NCI-H526 treated with DMSO at 0.1 percent for 48 hours (cell line): ENCODE measurements at regions not wholly inside any gene's neighbourhood (a gene's known extent, or its start where the extent isn't known, plus 50 kb on each side); places are given as distances from the start of the nearest gene placed in this dataset.
A peak's percentile ranks its signal among the peaks of the same experiment; 100 is the strongest.
"Not testable (repeated sequence)": the region's sequence is repeated elsewhere in the genome, so short reads cannot be mapped to it uniquely, and the experiment has no call there.

Experiments used
- DNase-seq: peaks from one replicate; lab custom pipeline; 2025; lab: John Stamatoyannopoulos, UW

DNA sequence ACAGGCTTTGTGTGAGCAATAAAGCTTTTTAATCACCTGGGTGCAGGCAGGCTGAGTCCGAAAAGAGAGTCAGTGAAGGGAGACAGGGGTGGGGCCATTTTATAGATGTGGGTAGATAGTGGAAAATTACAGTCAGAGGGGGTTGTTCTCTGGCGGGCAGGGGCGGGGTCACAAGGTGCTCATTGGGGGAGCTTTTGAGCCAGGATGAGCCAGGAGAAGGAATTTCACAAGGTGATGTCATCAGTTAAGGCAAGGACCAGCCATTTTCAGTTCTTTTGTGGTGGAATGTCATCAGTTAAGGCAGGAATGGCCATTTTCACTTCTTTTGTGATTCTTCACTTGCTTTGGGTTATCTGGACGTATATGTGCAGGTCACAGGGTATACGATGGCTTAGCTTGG is 571.3 kb upstream of the PCDH7 start:
- DNase-seq: not testable (repeated sequence)

DNA sequence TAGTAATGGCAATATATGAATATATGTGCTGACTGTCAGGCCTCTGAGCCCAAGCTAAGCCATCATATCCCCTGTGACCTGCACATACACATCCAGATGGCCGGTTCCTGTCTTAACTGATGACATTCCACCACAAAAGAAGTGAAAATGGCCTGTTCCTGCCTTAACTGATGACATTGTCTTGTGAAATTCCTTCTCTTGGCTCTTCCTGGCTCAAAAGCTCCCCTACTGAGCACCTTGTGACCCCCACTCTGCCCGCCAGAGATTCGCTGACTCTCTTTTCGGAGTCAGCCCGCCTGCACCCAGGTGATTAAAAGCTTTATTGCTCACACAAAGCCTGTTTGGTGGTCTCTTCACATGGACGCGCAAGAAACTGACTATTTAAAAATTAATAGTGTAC is 570.6 kb upstream of the PCDH7 start:
- DNase-seq: not testable (repeated sequence)

DNA sequence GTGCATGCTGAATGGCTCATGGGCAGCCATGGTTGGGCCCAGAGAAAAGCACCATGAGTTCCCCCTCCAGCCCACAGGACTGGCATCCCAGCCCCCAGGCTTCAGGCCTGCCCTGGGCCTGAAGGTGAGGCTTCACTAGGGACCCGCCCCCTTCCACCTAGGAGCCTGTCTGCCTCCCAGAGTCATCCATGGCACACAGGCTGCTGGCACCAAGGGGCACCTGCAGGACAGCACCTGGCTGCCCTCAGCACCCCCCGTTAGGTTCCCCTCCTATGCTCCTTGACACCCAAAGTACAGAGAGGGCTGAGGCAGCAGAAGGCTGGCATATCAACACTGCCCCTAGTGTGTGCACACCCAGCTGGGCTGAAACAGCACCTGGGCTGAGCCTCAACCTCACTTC is 566.7 kb upstream of the PCDH7 start:
- no peak for DNase-seq

DNA sequence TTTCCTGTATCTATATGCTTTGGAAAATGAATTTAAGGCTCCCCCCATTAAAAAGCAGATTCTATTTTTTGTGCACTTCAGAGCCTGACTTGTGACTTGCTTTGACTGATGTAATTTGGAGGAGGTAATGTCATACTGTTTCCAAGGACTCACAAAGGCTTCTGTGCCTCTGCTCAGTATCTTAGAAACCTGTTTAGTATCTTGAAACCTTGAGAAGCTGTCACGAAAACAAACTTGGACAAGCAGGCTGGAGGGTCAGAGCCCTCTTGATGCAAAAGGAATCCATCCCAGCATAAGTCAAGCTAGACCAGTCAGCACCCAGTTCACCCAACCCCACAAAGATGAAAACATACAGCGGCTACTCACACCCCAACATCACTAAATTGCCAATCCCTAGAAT is 560.0 kb upstream of the PCDH7 start:
- DNase-seq: no peak

DNA sequence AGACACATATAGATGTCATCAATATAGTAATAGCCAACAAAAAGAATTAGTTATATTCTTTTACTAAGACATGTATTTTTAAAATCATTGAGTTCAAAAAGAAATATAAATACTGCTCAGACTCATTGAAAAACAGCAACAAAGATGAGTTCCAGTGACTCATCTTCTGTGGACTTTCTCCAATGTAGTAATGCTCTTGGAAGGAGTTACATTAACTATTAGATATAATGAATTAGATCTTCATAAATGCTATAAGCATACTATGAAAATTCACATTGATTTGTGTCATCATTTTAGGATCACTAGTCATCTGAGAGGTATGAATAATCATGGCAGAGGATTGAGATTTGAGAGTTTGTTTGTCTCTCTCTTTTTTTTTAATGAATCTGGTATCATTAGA is 547.8 kb upstream of the PCDH7 start:
- no peak for DNase-seq

DNA sequence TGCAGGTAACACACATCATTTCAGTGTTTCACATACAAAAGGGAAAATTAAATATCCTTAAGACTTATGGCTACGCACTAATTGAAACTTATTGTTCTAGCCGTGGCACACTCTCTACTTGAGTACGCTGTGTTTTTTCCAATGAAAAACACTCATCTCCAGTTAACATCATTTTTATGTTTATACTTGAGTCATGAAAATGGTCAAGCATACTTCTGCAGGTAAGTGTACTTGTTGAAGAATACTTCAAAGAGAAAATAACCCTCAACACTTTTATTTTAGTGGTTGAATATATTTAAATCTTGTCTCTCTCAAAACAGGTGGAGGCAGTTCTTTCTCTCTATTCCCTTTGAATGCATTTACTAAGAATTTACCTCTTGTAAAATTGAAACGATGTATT is 538.7 kb upstream of the PCDH7 start:
- no peak for DNase-seq

DNA sequence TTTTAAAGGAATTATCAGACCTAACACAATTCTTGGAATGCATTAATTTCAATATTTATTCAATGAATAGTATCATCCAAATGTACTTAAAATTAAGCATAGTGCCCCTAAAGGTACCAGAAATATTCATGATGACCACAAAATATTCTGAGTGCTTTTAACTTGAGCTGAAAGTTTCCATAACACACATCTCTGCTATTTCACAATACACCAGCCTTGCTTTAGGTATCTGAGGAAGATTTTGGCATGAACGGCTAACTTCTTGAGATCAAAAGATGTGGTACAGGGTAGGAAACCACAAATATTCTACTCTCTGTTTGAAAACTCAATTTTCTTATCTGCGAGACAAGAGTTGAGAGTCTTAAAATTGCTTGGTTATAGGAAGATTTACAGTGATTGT is 538.3 kb upstream of the PCDH7 start:
- DNase-seq: no peak

DNA sequence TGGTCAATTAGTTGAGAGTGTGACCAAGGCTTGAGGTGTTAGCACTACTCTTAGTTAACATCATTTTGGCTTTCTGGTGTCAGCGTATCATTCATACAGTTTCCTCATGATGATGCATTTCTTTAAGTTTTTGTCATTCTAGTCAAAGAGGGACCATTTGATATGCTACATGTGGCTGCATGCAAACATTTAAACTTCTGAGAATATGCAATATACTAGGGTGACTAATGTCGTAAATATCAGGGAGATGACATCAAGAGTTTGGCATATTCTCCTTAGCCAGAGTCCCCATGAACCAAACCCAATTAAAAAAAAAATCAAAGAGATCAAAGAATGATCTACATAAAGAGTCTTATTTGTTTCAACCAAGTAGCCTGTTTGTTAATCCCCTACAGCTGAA is 537.4 kb upstream of the PCDH7 start:
- DNase-seq: no peak

DNA sequence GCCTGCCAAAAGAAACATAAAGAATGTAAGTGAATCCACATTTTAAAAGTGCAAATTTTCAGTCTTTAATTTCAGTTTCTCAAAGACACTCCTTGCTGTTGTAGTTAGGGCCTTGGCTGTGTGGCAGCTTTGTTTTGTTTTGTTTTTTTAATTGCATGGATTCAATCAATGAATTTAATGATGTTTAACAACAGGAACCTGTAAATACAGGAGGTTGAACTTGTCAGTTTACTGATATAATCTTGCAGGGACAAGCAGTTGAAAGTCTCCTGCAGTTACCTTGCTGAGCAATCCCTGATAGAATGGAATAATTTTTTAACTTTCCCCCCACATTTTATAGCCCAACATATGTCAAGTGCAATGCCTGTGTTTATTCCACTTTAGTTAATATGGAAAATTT is 528.3 kb upstream of the PCDH7 start:
- DNase-seq: no peak

DNA sequence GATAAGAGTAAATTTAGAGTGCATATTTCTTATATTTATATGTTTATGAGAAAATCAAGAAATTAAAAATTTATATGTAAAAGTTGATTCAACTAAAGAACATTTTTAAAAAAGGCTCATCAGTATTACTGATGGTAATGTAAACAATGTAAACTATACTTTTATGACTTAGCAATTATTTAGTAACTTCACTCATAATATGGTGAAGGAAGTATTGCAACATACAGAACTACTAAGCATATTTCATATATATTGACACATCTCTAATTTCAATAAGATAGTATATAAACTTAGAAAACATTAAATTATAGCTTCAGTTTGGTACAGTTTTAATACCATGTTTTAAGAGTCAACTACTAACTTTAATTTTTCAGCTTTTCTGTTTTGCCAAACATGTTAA is 512.8 kb upstream of the PCDH7 start:
- DNase-seq: no peak

DNA sequence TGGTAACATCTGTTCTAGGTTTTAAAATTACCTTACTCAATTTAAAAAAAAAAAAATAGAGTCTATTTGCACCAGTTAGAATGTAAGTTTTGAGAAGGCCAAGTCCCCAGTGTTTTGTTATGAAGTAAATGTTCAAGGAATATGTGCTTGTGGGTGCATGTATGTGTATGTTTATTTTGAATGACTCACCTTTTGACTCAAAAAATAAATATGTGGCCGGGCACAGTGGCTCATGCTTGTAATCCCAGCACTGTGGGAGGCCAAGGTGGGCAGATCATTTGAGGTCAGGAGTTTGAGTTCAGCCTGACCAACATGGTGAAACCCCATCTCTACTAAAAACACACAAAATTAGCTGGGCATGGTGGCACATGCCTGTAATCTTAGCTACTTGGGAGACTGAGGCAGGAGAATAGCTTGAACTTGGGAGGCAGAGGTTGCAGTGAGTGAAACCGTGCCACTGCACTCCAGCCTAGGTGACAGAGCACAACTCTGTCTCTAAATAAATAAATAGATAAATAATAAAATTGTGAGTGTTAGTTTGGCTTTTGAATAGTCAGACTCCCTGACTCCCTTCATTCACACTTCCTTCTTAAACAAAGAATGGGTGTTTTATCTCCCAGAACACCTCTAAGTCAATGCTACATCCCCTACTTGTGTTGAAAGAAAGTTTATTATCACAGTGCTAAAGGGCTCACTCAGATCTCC is 511.3 kb upstream of the PCDH7 start:
- no peak for DNase-seq

DNA sequence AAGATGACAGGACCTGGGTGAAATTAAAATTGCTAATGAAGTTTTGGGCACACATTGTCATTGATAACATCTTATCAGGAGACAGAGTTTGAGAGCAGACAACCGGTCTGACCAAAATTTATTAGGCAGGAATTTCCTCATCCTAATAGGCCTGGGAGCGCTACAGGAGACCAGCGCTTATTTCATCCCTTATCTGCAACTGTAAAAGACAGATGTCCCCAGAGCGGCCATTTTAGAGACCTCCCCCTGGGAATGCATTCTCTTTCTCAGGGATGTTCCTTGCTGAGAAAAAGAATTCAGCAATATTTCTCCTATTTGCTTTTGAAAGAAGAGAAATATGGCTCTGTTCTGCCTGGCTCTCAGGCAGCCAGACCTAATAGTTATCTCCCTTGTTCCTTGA is 504.2 kb upstream of the PCDH7 start:
- not testable (repeated sequence) for DNase-seq

DNA sequence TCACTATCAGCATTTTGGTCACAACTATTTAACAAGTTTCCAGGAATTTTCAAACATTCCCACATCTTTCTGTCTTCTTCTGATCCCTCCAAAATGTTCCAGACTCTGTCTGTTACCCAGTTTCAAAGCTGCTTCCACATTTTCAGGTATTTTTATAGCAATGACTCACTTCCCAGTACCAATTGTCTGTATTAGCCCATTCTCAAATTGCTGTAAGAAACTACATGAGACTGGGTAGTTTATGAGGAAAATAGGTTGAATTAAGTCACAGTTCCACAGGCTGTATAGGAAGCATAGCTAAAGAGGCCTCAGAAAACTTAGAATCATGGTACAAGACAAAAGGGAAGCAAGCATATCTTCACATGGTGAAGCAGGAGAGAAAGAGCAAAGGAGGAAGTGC is 475.0 kb upstream of the PCDH7 start:
- no peak for DNase-seq

DNA sequence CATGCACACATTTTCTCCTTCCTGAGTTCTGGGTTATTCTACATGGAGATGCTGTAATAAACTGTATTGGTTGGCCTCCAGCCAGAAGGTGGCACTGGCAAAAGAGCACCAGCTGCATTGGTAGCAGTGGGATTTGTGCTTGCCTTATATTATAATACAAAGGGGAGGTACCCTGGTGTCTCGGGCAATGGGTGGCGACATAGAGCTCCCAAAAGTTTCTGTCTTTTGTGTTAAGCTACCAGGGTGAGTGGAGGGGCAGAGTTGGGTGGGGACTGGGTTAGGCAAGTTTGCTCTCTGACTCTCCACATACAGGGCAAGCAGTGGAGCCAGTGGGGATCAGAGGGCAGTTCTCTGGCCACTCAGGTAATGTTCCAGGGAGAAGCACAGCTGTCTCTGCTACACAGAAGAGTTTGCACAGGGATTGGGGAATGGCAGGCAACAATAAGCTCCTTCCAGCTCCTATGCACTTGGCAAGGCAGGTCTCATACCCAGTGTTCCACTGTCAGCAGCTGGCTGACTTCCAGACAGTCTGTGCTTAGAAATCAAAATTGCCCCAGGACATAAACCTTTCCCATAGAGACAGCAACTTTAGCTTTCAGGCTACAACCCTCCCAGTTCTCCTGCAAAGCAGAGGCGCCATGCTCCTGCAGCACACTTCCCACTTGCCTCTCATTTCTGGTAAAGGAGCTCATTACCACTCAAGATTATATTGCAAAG is 463.9 kb upstream of the PCDH7 start:
- DNase-seq: no peak

DNA sequence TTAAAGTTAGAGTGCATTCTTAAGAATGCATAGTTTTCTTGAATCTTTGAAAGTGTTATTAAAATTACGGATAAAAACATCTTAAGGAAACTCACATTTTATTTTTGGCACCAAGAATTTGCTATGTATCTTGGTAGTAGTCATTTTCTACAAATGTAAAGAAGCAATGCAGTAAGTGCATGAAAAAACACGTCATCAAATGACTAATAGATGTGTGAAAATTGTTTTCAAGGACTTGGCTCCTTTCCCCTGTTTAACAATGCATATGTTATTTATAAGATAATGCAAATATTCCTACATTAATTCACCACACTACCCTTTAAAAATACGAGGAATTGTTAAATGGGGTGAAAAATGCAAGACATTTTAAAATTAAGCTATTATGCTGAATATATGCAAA is 461.2 kb upstream of the PCDH7 start:
- DNase-seq: no peak

DNA sequence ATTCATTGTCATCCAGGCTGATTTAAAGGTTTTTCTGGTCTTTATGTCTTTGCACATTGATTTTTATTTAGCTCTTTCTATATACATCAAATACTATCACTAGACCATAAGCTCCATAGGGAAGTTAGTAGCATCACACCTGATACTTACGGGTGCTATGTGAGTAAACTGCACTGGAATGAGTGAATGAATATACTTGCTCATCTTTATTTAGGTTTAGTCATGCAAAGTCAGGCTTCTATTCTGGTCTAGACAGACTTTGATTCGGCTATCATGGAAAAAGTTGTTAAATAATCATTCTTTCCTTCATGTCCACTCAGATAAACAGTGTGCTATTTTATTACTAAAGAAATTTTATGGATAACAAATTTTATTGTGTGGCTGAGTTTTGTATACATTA is 457.8 kb upstream of the PCDH7 start:
- DNase-seq: no peak

DNA sequence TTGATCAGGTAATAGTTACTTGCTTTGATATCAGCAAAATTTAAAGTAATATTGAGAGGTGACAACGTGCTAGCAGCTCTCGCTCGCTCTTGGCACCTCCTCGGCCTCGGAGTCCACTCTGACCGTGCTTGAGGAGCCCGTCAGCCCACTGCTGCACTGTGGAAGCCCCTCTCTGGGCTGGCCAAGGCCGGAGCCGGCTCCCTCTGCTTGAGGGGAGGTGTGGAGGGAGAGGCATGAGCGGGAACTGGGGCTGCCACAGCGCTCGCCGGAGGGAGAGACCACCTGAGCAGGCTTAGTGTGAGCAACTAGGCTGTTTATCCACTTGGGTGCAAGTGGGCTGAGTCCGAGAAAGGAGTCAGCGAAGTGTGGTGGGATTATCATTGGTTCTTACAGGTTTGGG is 455.7 kb upstream of the PCDH7 start:
- DNase-seq: no peak

DNA sequence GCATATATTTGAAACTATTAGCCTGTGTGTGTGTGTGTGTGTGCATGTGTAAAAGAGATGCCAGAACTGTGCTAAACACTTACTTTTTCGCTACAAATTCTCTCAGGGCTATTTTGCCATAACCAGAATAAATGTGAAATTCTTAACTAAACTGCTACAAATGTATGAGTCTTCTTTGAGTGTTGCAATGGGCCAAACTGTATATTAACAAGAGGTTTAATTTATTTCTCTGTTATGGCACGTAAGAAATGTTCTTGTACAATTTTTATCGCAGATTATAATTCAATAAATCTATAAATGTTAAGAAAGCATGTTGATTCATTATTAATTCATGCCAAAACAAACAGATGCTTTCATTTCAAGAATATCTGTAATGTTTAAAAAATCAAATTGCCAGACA is 454.5 kb upstream of the PCDH7 start:
- no peak for DNase-seq

DNA sequence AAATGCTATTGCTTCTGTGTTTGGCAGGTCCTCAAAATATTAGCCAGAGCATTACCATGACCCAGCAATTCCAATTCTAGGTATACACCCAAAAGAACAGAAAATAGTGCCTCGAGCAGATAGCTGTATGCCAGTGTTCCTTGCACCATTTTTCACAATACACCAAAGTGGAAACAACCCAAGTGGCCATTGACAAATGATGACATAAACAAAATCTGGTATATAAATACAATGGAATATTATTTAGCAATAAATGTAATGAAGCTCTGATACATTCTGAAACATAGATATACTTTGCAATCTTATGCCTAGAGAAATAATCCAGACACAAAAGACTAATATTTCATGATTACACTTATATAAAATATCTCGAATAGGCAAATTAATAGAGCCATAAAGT is 451.8 kb upstream of the PCDH7 start:
- DNase-seq: no peak

DNA sequence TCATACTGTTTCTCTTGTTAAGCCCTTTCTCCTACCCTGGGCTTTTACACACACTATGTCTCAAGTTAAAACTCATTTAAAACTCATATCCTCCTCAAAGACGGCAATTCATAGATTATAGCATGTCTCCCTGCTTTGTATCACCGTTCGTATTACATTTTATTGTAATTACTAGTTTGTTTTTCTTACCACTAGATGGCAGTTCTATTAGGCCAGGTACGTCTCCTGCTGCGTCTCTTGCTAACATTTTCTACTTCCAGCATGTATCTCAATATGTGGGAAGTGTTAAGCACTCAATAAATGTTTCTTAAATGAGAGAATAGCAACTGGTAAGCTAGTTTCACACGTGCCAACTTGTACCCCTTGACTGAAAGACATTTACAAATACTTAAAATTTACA is 450.3 kb upstream of the PCDH7 start:
- DNase-seq: peak; percentile 2

DNA sequence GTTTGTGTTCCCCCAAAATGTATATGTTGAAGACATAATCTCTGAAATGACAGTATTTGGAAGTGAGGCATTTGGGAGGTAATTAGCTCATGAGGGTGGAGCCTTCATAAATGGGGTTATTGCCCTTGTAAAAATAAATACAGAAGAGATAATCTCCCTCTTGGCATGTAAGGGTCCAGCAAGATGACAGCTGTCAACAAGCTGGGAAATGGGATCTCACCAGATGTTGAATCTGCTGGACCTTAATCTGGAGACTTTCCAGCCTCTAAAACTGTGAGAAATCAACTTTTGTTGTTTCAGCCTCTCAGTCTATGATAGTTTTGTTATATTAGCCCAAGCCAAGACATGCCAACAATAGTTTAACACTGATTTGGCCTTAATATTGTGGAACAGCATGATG is 438.2 kb upstream of the PCDH7 start:
- no peak for DNase-seq

DNA sequence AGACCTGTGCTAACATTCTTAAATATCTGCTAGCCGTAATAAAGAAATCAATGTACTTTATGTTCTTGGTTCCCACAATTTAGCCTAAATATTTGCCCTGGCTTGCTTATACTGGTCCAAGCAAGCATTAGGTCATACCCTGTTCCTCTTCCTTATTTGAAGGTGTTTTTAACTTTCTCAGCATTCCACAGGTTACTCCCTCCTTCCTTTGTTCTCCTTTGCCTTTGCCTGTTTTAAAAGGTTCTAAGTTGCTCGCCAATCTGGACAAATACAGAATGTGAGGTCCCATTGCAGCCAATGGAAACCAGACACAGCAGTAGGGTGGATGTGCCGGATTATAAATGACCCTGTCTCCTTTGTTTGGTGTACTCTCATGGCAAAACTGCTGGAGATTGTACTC is 436.8 kb upstream of the PCDH7 start:
- DNase-seq: no peak

DNA sequence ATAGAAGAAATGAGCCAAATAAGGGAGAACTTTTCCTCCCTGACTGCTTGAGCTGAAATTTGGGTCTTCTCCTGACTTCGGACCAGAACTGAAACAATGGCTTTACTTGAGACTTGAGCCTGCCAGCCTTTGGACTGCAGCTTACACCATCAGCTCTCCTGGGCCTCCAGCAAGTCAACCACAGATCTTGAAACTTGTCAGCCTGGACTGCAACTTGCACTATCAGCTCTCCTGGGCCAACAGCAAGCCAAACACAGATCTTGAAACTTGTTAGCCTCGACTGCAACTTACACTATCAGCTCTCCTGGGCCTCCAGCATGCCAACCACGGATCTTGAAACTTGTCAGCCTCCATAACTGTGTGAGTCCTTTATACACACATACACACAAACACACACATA is 425.9 kb upstream of the PCDH7 start:
- DNase-seq: no peak

DNA sequence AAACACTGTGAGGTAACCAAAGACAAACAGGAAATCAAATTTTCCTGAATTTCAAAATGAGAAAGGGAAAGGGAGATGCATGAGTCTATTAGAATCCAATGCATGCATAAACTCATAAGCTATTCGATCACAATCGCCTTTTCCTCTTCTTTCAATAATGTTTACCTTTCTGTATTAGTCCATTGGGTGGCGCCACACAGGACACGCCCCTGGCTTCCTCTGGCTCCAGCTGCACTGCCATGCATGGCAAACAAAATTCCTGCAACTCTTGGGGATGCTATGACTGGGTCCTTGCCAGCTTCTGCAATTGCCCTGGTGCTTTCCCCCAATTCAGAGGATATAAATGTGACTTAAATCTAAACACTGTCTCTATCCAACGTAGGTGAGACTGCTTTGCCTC is 424.5 kb upstream of the PCDH7 start:
- DNase-seq: no peak
